NCI-H2196 (cell line): ENCODE measurements at regions not wholly inside any gene's neighbourhood (a gene's known extent, or its start where the extent isn't known, plus 50 kb on each side); places are given as distances from the start of the nearest gene placed in this dataset.

ENCODE experiments used
- DNase-seq: peaks from one replicate; lab custom pipeline; 2025; ENCODE audit not compliant: unreplicated experiment; lab: John Stamatoyannopoulos, UW

- no peak for DNase-seq
These were observed 113.1 kb downstream of the TTLL2 start for GRCh38 chr6:167437888-167438484.

DNA sequence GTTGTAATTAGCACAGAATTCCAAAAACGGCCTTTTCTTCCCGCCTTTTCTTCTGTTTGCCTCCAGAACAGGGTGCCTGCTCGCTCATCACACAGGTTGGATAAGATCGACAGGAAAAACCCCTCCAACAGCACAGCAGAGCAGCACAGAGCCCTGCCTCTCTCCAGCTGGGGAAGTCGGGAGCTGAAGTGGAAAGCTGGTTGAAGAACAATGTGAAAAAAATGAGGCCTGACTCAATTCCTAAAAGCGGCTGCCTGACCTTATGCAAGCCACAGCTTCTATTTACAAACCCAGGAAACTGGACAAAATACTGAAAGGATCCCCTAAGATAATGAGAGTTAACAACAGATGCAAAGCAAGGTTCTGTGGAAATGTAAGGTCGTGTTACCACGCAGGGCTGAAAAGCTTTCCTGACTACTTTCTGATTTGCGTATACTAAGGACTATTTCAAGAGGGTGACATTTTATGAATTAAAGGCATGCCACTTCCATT is 116.9 kb downstream of the TTLL2 start:
- DNase-seq, result no peak

DNA sequence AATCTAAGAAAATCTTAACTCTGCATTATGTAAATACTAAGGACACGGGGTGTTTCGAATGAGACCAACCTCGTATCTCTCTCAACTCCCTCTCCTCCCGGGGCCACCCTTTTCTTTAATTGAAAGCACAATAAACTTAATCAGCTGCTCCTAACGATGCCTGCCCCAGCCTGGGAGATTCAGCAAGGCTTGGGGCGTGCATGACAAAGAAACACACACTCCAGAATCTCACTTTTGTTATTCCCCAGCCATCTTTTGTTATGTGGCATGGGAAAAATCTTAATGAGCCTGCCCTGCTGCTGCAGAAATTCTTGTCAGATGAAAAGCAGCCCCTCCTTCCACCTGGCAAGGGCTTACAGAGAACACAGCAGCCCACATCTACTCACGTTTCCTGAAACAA is 117.4 kb downstream of the TTLL2 start:
- no peak for DNase-seq

GRCh38 chr6:167442796-167443680 is 118.2 kb downstream of the TTLL2 start:
- DNase-seq, result no peak

- no peak for DNase-seq
These were observed 119.9 kb downstream of the TTLL2 start for GRCh38 chr6:167444602-167445346.

DNA sequence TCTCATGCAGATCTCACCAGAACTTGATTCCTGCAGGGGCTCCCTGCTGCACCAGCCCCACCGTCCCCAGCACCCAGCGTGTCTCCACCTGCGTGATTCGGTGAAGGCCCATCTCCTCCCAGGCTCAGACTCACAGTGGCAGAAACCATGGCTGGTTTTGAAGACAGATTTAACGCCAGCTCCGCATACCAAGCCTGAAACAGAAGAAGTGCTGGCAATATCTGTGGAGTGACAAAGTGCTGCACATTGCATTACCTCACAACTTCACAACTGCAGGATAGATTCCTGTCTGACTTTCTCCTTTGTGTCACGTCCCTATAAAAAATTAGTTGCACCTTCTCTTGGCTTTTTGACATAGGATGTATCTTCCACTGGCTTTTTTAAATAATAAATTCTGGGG is 120.7 kb downstream of the TTLL2 start:
- no peak for DNase-seq

DNA sequence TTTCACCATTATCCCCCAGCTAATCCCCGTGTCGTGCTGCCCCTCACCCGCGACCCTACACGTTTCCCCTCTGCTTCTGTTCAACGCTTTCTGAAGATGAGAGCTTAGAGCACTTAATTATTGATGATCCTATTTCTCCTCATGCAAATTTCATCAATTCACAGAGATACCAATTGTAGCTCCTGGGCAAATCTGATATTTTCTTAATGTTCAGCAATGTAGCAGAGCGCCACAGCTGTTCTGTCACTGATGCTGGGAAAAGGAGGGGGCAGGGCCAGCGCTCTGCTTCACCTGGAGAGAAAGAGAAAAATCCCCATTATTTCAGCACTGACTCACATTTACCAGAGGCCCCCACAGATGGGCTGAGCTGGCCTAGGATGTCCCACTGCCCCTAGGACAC is 121.2 kb downstream of the TTLL2 start:
- DNase-seq, result no peak

GRCh38 chr6:167446971-167447370 is 122.1 kb downstream of the TTLL2 start:
- no peak for DNase-seq

- no peak for DNase-seq
These were observed 123.5 kb downstream of the TTLL2 start for GRCh38 chr6:167448378-167448777.

DNA sequence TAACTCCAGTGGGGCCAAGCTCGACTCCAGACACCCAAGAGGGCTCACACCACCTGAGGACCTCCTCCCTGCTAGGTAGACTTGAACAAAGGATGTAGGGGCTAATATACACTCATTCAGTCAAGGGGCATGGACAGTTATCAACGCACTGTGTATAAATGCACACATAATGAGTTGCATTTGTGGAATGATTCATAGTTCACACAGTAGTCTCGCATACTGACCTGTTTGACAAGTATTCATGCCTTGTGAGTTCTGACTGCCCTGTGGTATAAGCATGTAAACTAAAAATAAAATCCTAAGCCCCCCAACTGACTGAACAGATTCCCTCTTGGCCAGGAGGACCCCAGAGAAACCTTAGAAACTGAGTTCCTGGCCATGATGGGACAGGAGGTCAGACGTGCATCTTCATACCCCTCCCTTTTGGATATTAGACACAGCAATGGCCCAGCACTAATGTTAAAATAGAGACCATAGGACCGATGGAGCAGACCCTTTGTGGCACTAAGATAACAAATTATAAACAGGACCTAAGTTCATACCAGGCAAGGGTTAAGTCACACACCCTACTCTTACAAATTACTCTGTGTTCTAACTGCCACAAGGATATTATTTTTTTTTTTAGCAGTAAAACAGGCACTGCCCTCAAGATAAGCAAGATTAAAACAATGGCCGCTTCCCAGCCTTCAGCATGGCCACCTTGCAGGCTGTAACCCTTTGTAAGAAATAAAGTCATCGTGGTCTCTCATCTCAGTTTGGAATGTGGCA is 124.4 kb downstream of the TTLL2 start:
- DNase-seq, result no peak

DNA sequence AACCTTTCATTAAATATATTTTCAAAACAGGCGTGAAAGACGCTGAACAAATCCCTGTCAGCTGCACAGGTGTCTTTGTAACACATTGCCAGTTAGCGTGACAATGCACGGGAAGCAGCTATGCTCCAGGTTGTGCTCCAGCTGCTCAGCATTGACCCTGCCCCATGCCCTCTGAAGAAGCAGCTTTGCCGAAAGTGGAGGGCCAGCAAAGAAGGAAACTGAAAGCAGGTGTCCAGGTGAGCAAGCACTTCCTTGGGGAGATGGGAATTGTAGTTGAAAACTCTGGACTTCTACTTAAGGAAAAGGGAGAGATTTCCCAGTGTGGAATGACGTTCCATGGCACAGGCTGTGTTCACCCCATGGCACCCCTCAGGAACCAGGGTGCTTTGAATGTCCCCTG is 125.7 kb downstream of the TTLL2 start:
- no peak for DNase-seq

DNA sequence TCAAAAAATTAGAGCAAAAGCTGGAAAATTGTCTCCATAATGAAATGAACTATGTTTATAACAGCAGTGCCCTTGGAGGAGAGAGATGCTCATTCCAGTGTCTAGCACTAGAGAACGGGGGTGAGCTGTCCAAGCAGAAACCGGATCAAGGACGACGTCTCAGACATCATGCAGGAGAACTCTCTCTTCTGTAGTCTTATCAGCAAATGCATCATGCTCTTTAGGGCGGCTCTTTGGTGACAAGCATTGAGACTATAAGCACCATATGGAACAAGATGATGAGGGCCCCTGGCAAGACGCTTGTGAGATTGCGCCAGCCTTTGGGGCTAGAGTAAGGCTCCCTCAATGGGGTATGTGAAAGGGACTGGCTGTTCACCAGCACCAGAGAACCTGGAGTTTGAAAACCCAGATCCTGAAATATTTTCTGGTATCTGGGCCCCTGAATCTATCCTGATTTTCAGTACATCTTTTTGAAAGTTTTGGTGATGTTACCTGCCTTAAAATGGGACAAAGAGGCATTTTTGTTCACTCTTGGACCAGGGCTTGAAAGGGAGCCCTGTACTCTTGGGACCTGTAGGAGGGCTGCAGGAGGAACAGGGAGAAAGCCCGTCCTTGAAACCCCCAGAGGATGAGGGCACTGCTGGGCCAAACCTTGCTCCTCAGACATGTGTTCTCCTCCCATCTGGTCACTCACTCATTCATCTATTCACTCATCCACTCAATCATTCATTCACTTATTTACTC is 127.6 kb downstream of the TTLL2 start:
- no peak for DNase-seq

DNA sequence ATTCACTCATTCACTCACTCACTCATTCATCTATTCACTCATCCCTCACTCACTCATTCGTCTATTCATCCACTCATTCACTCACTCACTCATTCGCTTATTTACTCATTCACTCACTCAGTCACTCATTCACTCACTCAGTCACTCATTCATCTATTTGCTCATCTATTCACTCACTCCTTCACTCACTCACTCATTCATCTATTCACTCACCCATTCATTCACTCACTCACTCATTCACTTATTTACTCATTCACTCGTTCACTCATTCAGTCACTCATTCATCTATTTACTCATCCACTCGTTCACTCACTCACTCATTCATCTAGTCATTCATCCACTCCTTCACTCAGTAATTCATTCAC is 128.2 kb downstream of the TTLL2 start:
- no peak for DNase-seq

GRCh38 chr6:167454003-167454402 is 129.1 kb downstream of the TTLL2 start:
- DNase-seq, result no peak

DNA sequence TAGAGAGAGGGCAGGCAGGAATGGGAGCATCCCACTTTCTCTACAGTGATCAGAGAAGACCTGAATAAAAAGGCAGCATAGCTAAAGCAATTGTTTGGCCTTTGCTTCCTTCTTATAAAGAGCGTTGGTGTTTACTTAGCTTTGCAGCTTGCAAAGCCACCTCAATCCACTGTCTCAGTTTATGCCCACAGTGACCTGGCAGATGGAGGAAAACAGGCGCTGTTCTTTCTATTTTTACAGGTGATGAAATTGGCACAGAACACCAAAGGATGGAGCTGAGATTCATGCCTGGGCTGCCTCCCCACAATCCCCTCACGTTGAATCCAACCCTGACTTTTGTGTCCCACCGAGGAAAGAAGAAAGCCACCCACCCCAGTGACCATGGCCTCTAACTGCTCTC is 130.5 kb downstream of the TTLL2 start:
- no peak for DNase-seq

DNA sequence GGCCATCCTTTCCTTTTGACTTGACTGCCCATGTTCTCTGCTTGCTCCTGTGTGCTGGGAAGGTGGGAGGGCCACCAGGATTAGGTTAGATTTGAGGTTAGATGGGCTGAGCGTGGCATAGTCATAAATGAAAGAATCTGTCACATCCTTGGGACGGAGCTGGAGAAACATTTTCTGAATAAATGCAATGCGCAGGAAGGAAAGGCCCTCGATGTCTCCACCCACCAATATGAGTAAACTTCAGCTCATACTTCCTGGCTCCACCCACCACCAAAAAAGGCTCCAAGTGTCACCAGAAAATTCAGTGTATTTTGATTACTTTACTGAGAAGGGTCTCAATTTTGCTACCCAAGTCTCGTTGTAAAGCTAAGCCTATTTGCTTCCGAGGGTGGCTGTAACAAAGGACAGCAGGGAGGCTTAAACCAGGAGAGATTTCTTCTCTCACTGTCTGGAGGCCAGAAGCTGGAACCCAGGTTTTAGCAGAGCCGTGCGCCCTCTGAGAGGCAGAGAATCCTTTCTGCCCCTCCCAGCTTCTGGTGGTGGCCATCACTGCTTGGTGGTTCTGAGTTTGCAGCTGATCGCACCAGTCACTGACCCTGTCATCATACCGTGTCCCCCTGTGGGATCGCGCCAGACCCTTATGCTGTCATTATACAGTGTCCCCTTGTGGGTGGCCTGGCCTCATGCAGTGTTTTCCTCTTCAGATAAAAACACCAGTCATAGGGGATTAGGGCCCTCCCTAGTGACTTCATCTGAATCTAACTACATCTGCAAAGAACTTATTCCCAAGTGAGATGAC is 137.8 kb downstream of the TTLL2 start:
- no peak for DNase-seq

DNA sequence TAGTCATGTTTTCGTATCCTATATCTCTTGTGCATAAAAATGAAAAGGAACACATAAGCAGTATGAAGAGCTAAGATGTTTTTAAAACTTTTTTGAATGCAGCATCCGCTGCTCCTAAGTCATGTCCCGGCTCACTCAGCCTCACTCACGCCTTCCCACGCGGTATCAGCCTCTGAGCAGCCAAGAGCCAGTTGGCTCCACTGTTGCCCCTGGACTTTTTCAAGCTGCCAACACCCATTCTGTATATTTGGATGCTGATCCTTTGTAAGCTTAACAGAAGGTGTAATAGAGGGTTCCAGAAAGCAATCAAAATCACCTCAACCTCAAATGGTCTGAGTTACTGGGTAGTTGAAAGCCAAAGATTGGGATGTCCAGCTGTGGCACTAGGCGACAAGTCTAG is 139.3 kb downstream of the TTLL2 start:
- no peak for DNase-seq

- no peak for DNase-seq
These were observed 140.6 kb downstream of the TTLL2 start for GRCh38 chr6:167465482-167465881.

GRCh38 chr6:167467282-167467681 is 142.4 kb downstream of the TTLL2 start:
- DNase-seq, result no peak
